ENCODE measurements at regions not wholly inside any gene's neighbourhood (a gene's known extent, or its start where the extent isn't known, plus 50 kb on each side); places are given as distances from the start of the nearest gene placed in this dataset.

- TF ChIP-seq EZH2phosphoT487 (IDR thresholded peaks at IDR 0.05; ENCODE audit: borderline replicate concordance, low read length) (no peak), CTCF (IDR thresholded peaks at IDR 0.05; ENCODE audit: low read depth, low read length, poor library complexity, severe bottlenecking) (no peak)
- H3K27ac ChIP-seq (ENCODE audit: low read depth, low read length) = no peak overlapping the region
- no peaks in the 10 kb centered on the region for H3F3A ChIP-seq (ENCODE audit: control insufficient read depth, insufficient read depth)
- no peaks in the 10 kb centered on the region for H3K36me3 ChIP-seq (ENCODE audit: control insufficient read depth, low read length)
- H3K79me2 ChIP-seq (ENCODE audit: control insufficient read depth, low read length) = no peaks in the 10 kb centered on the region
- H3K9me2 ChIP-seq (replicated peaks; ENCODE audit: control insufficient read depth, low read length) = no peaks in the 10 kb centered on the region
- H3K27me3 ChIP-seq (ENCODE audit: control insufficient read depth, low read length) = no peaks in the 10 kb centered on the region
- H3K4me2 ChIP-seq (ENCODE audit: low read length) = no peak overlapping the region
- no peaks in the 10 kb centered on the region for H3K9me3 ChIP-seq (ENCODE audit: control insufficient read depth, insufficient read depth, low read length)
- H3K4me1 ChIP-seq (ENCODE audit: control insufficient read depth, low read length) = no peaks in the 10 kb centered on the region
- H4K20me1 ChIP-seq (ENCODE audit: control insufficient read depth, insufficient read depth, low read depth, low read length) = no peaks in the 10 kb centered on the region
- H3K4me3 ChIP-seq (ENCODE audit: low read length) = no peak overlapping the region
Observed at GRCh38 chr2:23215016-23215415, 170.0 kb upstream of the KLHL29 start.

- H3K9me2 ChIP-seq (replicated peaks; ENCODE audit: control insufficient read depth, low read length) = no peaks in the 10 kb centered on the region
- no peak overlapping the region for H3K4me2 ChIP-seq (ENCODE audit: low read length)
- no peak overlapping the region for H3K4me3 ChIP-seq (ENCODE audit: low read length)
- H4K20me1 ChIP-seq (ENCODE audit: control insufficient read depth, insufficient read depth, low read depth, low read length) = no peaks in the 10 kb centered on the region
- H3K4me1 ChIP-seq (ENCODE audit: control insufficient read depth, low read length) = no peaks in the 10 kb centered on the region
- H3K9me3 ChIP-seq (ENCODE audit: control insufficient read depth, insufficient read depth, low read length) = no peaks in the 10 kb centered on the region
- H3K27ac ChIP-seq (ENCODE audit: low read depth, low read length) = no peak overlapping the region
- H3K79me2 ChIP-seq (ENCODE audit: control insufficient read depth, low read length) = no peaks in the 10 kb centered on the region
- no peak for TF ChIP-seq EZH2phosphoT487 (IDR thresholded peaks at IDR 0.05; ENCODE audit: borderline replicate concordance, low read length)
- TF ChIP-seq CTCF (IDR thresholded peaks at IDR 0.05; ENCODE audit: low read depth, low read length, poor library complexity, severe bottlenecking) = no peak
- no peaks in the 10 kb centered on the region for H3K36me3 ChIP-seq (ENCODE audit: control insufficient read depth, low read length)
- H3F3A ChIP-seq (ENCODE audit: control insufficient read depth, insufficient read depth) = no peaks in the 10 kb centered on the region
- no peaks in the 10 kb centered on the region for H3K27me3 ChIP-seq (ENCODE audit: control insufficient read depth, low read length)
Observed at GRCh38 chr2:23219666-23220065, 165.3 kb upstream of the KLHL29 start.

GRCh38 chr2:23220513-23221094 lies 164.4 kb upstream of the KLHL29 start:
- H3K9me2 ChIP-seq (replicated peaks; ENCODE audit: control insufficient read depth, low read length) = no peaks in the 10 kb centered on the region
- H4K20me1 ChIP-seq (ENCODE audit: control insufficient read depth, insufficient read depth, low read depth, low read length) = no peaks in the 10 kb centered on the region
- TF ChIP-seq CTCF (IDR thresholded peaks at IDR 0.05; ENCODE audit: low read depth, low read length, poor library complexity, severe bottlenecking) (no peak), EZH2phosphoT487 (IDR thresholded peaks at IDR 0.05; ENCODE audit: borderline replicate concordance, low read length) (no peak)
- H3K27ac ChIP-seq (ENCODE audit: low read depth, low read length) = no peak overlapping the region
- H3K4me1 ChIP-seq (ENCODE audit: control insufficient read depth, low read length) = no peaks in the 10 kb centered on the region
- H3K79me2 ChIP-seq (ENCODE audit: control insufficient read depth, low read length) = no peaks in the 10 kb centered on the region
- H3F3A ChIP-seq (ENCODE audit: control insufficient read depth, insufficient read depth) = no peaks in the 10 kb centered on the region
- H3K36me3 ChIP-seq (ENCODE audit: control insufficient read depth, low read length) = no peaks in the 10 kb centered on the region
- no peaks in the 10 kb centered on the region for H3K27me3 ChIP-seq (ENCODE audit: control insufficient read depth, low read length)
- H3K4me3 ChIP-seq (ENCODE audit: low read length) = no peak overlapping the region
- H3K9me3 ChIP-seq (ENCODE audit: control insufficient read depth, insufficient read depth, low read length) = no peaks in the 10 kb centered on the region
- H3K4me2 ChIP-seq (ENCODE audit: low read length) = no peak overlapping the region
